Bronchial epithelial cell (primary cell): ENCODE measurements at regions not wholly inside any gene's neighbourhood (a gene's known extent, or its start where the extent isn't known, plus 50 kb on each side); places are given as distances from the start of the nearest gene placed in this dataset.
A peak's percentile ranks its signal among the peaks of the same experiment; 100 is the strongest.

Experiments used
- DNase-seq: peaks from one replicate; pipeline ENCODE4 v3.0.0-alpha.2; 2010; ENCODE audit warnings: low read depth
- FAIRE-seq: peaks from 2 replicates; lab custom pipeline; 2011; peaks lifted over from hg19 to GRCh38; lab: Jason Lieb, UNC
- H3K27me3 ChIP-seq: 2 replicates; pipeline ENCODE4 v1.5.1; 2011; ENCODE audit warnings: low read length; ENCODE audit not compliant: control insufficient read depth, insufficient read depth
- H3K36me3 ChIP-seq: 2 replicates; pipeline ENCODE4 v1.5.1; 2011; ENCODE audit warnings: low read length; ENCODE audit not compliant: control insufficient read depth, insufficient read depth
- H3K4me3 ChIP-seq: 2 replicates; pipeline ENCODE4 v1.5.1; 2011; ENCODE audit warnings: mild to moderate bottlenecking, low read depth, low read length, control low read depth
- CTCF ChIP-seq: IDR thresholded peaks from 2 replicates; pipeline ENCODE4 v1.5.1; 2011; ENCODE audit warnings: mild to moderate bottlenecking, moderate library complexity, low read length, control low read depth, inconsistent platforms; ENCODE audit not compliant: insufficient read depth, severe bottlenecking

- no peak for TF ChIP-seq CTCF
- DNase-seq (peak; percentile 29), FAIRE-seq (no peak)
- no peaks in the 10 kb centered on the region for H3K36me3 ChIP-seq
- no peaks in the 10 kb centered on the region for H3K27me3 ChIP-seq
- no peak overlapping the region for H3K4me3 ChIP-seq
Observed at GRCh38 chr3:106121491-106122289, 252.9 kb upstream of the CBLB start.

GRCh38 chr3:106124818-106125217 is 256.0 kb upstream of the CBLB start:
- Histone ChIP-seq H3K4me3 (no peak overlapping the region), H3K36me3 (no peaks in the 10 kb centered on the region), H3K27me3 (no peaks in the 10 kb centered on the region)
- FAIRE-seq = no peak
- no peak for DNase-seq
- no peak for TF ChIP-seq CTCF

- Histone ChIP-seq H3K36me3 (no peaks in the 10 kb centered on the region), H3K27me3 (no peaks in the 10 kb centered on the region), H3K4me3 (no peak overlapping the region)
- no peak for TF ChIP-seq CTCF
- no peak for DNase-seq
- no peak for FAIRE-seq
Observed at GRCh38 chr3:106125321-106125720, 256.5 kb upstream of the CBLB start.

- FAIRE-seq = no peak
- no peak for DNase-seq
- Histone ChIP-seq H3K4me3 (no peak overlapping the region), H3K36me3 (no peaks in the 10 kb centered on the region), H3K27me3 (no peaks in the 10 kb centered on the region)
- TF ChIP-seq CTCF = no peak
Observed at GRCh38 chr3:106126067-106126845, 257.4 kb upstream of the CBLB start.

- Histone ChIP-seq H3K4me3 (no peak overlapping the region), H3K36me3 (no peaks in the 10 kb centered on the region), H3K27me3 (no peaks in the 10 kb centered on the region)
- TF ChIP-seq CTCF = no peak
- FAIRE-seq (no peak), DNase-seq (no peak)
Observed at GRCh38 chr3:106126846-106127235, 258.0 kb upstream of the CBLB start.
